CD4-positive, alpha-beta T cell treated with Interleukin-2 at 100 ng/mL for 4 hours (primary cell): ENCODE measurements at regions not wholly inside any gene's neighbourhood (a gene's known extent, or its start where the extent isn't known, plus 50 kb on each side); places are given as distances from the start of the nearest gene placed in this dataset.

ENCODE experiments used
- DNase-seq: peaks from one replicate; pipeline ENCODE4 v3.0.0-alpha.2; 2020; ENCODE audit warnings: low spot score

DNA sequence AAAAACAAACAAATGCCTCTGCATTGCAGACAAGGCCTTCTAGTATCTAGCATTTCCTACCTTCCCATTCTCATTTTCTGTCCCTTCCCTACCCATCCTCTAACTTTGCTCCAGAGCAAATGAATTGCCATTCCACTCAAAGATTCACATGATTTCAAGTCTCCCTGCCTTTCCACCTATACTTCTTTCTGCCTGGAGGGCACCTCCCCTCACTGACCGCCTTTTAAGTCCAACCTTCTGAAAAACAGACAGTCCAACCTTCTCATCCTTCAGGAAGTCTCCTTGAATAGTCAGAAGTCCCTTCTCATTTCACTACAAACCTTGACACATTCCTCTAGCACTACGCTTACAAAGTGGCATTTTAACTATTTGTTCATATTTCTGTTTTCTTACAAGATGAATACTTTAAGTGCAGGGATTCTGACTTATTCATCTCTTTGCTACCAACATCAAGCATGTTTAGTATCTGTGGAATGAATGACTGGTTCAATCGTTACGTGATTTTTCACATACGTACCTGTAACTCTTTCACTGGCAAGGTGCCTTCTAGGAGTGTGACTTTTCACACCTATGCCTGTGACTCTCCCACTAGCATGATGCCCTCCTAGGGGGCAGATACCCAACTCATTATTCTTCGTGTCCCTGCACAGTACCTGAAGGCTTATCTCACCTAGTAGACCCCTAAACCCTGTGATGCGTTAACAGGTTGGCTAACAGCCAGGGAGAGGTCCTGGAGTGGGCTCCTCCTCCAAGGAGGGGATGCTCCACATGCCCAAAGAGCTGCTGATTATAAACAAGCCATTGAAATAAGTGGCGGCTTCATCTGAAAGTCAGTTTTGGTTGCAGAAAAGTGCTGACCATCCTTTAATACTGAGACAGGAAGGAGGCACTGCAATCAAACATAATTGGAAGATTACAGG lies 356.2 kb downstream of the MYCN start:
- no peak for DNase-seq

DNA sequence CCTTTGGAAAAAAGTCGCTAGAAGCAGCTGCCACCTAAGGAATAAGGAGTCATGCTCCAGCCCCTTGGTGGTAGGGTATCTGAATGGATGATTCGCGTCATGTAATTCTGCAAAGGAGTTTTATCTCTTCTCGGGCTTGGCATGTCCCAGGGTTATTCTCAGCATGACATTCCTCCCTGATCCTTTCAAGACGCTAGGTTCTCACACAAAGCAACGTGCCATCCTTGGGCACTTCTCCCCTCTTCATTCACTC lies 355.6 kb downstream of the MYCN start:
- DNase-seq, result no peak

DNA sequence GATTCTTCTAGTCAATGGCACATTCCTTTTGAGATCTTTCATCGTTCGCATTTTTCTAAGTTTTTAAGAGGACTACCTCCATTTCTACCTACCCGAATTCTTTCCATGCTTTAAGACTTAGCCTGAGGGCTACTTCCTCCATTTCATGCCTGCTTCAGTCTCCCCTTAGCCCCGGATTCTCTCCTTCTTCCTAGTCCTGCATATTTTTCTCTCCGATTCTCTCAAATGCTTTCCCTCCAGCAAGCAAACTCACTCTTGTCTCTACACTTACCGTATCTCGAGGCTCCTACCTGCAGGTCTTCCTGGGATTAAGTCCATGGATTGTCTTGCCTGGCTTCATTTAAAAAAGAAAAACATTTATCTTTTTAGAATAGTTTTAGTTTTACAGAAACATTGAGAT lies 354.4 kb downstream of the MYCN start:
- no peak for DNase-seq

DNA sequence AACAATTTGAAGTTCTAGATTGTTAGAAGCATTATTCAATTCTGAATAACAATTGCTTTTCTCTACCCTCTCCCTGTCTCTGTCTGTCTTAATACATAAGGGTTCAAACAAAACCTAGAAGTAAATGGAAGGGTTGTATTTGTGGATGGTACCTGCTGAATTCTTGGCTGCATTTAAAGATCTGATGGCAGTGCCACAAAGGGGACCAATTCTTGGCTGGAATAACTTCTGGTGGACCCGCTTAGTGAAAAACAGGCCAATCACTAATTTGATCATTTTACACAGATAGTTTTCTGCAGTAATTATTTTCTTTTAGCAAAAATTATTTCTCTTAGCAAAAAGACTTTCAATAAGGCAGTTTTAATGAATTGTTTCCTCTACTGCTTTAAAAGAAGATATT lies 353.5 kb downstream of the MYCN start:
- DNase-seq, result no peak

DNA sequence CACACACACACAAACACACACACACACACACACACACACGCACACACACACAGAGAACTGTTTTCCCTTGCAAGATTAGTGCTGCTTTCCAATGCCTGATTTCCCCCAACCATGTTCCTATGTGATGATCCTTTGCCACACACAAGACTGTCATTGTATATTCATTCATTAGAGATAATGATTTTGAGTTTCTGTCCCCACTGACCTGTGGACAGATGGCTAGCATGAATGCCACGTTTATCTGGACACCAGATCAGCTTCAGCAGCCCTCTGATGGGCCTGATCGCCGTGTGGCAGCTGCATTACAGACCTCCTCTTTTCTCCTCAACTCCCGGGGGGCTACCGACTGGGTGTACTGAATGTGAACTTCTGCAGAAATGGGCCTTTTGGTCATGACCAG lies 353.0 kb downstream of the MYCN start:
- DNase-seq, result no peak

DNA sequence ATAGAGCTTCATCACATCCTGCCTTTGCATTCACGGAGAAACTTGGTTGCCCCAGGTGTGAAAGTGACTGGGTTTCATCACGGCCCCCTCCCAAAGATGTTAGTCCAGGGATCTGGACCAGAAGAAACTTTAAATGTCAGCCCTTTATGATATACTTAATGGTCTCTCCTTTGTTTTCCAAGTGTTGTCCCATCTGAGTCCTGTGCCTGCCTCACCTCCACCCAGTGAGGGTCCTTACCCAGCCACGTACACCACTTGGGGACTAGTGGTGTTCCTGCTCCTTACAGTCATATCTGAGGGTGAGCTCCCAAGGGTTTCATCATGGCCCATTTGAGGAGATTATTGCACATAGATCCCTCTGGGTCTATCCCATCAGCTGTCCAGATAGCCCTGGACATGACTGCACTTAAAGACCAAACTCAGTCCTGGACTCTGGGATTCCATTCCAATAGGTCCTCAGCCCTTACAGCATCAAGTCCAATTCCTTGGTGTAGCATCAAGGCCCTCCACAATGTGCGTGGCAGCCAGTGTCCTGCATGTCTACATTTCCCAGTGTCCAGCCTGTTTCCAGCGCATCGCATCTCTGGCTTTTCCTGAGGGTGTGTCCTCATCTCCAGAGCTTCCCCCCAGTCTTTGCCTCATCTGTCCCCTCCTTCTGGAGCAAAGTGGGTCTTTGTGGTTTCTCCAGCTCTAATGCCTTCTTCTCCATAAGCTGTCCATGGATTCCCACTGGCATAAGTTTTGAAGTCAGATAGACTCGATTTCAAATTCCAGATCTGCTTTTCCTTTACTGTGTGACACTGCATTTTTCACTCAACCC lies 351.6 kb downstream of the MYCN start:
- DNase-seq, result no peak

DNA sequence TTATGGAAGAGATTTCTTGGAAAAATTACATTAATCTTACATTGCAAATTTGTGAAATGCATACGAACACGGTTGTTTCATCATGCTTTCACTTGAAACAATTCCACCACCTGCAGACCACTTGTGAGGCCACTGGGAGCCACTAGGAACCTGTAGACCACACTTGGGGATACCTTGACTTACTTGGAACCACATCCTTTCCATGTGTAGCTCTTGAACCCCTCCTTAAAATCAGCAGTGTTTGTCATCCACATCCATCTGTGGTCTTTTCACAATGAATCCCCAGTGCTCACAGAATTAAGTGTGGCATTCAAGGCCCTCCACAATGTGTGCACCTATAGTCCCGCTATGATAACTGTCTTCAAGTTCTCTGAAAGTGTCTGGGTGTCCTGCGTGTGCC lies 350.9 kb downstream of the MYCN start:
- DNase-seq, result no peak

DNA sequence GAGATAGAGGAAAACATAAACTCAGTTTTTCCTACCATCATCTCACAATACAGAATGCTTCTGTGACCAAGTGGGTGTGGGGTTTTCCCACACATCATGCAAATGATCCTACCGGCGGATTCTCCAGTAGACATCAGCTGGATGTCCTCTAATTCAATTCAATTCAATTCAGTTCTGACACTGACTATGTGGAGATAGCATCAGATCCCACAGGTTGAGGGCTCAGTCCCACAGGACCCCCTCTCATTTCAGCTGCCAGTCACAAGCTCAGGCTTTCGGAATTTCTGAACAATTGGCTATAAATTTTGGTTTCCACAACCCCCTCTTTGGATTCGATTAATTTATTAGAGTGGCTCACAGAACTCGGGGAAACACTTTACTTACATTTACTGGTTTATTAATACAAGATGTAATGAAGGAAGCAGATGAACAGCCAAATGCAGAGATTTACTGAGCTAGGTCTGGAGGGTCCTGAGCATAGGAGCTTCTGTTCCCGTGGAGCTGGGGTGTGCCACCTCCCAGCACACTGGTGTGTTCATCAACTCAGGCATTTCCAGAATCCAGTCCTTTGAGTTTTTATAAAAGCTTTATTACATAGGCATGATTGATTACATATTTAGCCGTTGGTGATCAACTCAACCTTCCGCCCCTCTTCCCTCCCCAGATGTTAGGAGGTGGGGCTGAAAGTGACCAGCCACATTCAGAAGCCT lies 350.1 kb downstream of the MYCN start:
- DNase-seq, result no peak

DNA sequence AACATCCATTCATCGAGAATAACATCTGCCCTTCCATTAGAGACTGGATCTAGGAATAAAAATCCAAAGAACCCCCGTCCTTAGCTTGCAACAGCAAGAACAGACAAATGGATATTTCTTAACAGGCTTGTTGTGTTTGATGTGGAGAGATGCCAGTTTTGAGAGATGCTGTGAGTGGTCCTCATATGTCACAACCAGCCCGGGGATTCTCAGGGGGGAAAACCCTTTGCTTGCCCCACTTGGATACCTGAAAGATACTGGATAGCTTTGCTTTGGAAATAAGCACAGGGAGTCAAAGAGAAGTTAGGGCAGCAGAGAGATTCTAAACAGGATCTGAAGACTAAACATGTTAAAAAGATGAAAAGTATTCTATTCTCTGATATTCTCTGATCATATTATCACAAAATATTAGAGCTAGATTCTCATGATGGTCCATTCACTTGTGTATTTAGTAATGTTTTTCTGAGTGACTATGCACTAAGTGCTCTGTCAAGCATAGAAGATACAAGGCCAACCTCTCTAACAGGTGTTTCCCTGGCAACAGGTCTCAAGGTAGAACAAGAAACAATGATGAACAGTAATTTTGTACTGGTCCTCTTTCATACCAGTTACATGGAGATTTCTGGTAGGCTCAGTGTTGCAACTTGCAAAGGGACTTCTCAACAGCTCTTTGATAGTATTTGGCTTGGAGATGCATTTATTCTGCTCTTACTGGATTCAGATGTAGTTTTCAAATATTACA lies 348.2 kb downstream of the MYCN start:
- DNase-seq, result no peak

DNA sequence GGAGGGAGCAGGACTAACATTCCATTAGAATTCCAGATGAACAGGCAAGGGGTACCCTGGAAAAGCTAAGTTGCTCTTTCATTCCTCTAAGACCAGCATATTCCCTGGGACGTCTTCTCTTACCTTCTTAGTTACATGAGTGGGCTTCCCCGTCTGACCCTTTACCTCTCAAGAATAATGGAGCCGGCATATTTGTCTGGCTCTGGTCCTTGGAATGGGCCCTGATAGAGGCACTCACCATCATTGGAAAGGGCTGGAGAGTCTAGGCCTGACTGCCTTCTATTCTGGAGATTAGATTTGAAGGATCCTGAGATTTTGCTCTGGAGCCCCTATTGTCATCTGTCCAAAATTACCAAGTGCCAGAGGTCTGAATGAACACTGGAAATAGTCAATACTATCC lies 347.5 kb downstream of the MYCN start:
- no peak for DNase-seq

DNA sequence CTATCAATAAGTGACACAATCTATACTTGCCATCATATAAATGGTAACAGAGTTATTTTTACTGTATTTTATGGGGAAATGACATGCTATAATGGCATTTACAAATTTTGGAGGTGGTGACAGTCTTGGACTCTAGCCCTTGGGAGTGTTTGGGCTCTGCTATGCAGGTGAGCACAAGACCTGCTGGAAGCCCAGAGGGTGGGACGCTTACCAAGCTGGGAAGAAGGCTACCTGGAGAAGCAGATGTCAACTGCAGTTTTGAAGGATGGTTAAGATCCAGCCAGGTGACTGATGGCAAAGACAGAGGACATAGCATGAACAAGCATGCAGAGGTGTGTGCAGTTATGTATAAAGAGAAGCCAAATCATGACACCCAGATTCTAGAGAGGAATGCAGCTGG lies 346.9 kb downstream of the MYCN start:
- no peak for DNase-seq

DNA sequence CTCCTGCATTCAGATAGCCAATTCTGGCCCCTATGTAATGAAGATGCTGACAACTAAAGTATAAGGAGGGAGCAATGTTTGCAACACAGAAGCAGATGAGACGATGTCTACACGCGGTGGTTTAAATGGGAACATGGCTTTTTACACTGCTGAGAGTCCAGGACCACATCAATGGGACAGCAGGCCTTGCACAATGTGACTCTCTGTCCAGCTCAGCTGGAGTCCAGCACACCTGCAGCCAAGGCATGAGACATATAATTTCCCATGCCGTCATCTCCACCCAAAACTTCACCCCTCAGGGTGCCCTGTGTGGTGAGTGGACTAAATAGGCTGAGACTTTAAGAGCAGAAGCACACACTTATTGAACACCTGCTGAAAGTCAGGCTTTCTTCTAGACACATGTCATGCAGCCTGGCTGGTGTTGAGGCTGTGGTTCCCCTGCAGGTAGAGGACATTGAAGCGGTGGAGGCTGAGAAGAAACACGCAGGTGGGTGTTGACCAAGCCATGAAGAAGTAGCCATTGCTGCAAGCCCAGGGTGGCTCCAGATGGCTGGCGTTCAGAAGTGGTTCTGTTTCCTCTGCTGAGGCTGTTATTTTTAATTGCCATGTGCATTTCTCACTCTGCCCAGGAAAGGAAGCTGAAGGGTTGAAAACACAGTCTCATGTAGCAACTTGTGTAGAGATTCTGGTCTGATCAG lies 345.6 kb downstream of the MYCN start:
- DNase-seq, result no peak

DNA sequence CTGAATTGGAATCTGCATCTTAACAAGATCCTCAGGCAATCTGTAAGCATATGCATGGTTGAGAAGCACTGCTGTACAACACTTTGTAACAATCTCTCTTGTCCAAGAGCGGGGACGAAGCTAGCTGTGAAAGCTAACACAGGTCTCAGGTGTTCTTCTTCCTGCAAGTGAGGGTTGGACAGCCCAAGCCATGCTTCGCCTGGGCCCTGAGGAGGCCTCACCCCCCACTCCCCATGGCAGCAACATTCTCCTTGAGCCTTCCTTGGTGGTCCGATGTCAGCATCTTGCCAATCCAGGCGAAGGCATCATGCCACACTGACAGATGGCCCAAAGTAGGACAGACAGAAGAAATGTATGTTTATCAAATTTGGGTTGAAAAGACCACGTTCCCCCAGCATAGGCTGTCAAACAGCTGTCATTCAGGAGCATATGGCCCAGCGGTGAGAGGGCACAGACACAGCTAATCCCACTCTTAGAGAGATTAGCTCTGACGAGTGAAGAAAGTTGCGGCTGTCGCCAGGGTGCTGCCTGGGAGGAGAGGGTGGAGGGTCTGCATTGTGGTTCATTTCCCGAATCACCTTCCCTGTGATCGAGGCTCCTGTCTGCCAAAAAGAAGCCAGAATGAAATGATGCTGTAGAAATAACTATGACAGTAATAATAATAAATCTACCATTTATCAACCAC lies 344.7 kb downstream of the MYCN start:
- DNase-seq, result no peak

DNA sequence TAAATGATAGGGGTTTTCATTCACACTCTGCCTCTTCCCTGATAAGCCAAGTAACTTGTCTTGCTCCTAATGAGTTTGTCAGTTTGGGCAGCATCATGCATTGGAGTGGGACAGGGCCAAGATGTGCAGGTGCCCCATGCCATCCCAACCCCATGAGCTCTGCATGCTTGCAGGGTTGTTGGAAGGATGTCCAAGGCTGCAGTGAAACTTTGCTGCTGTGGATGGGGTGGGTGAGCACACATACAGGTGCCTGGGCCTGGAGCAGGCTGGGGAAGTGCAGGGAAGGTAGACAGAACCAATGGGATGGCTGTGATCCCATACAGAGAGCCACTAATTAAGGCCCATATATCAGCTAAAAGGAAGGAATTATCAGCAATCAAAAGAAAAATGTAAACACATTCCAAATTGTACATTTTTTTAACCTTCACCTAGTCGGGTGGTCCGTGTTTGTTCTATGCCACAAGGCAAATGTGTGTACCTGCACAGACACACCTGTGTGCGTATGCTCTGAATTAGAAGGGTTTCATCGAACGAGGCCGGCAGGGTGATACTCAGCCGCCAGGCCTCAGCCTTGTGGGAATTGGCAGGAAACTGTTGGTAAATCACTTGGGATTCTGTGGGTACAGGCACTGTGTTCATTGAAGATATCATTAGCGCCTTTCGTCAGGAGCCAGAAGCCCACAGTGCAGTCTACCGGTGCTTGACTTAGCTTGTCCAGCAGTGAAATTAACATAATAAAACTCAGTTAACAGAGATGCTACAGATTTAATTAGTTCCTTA lies 342.9 kb downstream of the MYCN start:
- DNase-seq, result no peak

DNA sequence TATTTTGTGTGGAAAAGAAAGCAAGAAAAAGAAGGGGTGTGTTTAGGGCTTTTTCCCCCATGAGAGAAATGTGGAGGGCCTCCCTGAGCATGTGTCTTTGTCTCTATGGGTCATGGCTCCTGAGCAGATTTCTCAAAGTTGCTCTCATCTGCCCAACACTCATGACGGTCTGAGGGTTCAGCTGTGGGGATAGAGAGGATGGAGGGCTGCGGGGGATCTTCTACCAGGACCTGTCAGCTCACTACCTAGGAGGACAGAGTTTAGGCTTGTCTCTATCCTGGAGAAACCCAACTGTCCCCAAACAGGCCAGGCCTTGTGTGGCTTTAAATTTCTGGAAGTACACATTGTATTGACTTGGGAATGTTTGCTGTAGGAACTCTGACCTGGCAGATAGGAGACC lies 342.2 kb downstream of the MYCN start:
- no peak for DNase-seq

DNA sequence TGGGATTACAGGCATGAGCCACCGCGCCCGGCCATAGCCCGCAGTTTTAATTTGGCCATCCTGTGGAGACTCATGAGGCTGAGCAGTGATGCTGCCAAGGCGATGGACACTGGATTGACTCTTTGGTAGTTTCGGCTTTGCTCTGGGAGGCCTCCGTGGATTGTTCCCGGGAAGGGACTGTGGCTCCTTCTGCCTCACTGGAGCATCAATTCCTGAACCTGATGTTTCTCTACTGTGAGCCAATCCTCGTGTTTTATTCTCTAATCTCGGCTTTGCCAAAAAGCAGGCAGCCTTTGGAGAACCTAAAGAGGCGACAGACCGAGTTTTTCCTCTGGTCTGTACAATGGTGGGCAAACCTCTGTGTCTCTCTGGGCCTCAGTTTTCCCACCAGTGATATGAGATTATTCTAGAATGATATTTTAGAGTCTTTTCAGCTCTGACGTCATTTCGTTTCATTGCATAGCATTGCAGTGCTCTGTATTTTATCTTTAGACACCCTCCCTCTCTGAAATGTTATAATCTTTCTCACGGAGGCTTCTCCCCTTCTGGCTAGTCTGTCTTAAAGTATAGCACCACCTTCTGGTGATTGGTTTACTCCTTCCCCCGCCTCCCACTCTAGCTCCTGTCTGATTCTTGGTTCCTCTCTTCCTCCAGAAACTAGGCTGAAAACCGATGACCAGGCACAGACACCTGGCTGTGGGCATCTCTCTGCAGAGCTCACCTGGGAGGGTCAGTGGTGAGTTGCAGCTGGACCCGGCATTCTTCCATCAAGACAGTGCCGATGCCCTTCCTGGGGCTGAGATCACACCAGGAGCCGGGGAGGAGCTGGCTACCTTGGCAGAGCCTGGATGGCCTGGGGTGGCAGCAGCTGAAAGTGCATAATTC lies 341.3 kb downstream of the MYCN start:
- DNase-seq, result no peak

DNA sequence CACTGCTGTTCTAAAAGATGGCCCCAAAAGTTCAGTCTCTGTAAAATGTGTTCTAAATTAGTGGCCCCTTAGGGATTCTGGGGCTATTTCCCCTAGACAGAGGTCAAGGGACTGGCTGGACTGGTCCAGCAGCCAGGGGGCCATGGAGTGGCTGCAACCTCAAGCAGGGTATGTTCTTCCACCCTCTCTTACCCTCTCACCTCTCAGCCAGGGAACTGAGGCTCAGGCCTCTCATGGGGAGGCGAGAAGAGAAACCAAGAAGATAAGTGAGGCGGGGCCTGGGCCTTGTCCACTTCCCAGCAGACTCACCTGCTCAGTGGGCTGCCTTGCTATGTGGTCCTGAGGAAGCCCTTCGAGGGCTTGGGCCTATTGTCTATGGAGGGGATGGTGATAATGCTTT lies 339.7 kb downstream of the MYCN start:
- DNase-seq, result no peak

DNA sequence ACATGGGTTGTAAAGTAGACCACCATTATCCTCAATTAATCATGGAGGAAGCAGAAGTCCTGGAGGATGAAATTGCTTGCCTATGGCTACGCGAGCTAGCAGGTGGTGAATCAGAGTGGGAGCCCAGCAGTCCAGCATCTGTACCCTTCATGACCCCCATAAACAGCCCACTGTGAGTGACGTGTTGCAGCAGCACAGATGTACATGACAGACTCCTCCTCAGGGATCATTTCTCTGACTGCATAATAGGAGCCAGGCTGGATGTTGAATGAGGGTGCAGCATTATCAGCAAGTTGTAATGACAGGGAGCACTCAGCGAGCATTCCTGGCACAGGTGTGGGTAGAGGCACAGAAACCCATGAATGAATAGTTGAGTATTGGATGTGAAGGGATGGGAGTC lies 339.3 kb downstream of the MYCN start:
- DNase-seq, result no peak

DNA sequence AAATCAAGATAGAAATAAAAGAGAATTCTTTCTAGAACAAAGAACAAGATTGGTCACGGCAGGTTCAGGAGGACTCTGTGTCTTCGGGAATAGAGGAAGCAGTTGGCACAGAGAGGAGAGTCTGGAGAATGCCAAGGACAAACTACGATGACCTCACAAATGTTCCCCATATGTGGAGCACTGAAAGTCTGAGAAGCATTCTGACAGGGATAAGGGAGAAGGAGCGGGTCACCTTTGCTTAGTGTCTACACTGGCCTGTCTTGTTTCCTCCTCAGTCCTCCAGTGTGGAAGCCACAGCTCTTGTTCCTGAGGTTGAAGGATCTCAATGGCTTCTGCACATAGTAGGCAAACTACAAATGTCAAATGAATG lies 338.8 kb downstream of the MYCN start:
- no peak for DNase-seq
